Bronchial epithelial cell (primary cell): ENCODE measurements at regions not wholly inside any gene's neighbourhood (a gene's known extent, or its start where the extent isn't known, plus 50 kb on each side); places are given as distances from the start of the nearest gene placed in this dataset.

ENCODE experiments used
- DNase-seq: peaks from one replicate; pipeline ENCODE4 v3.0.0-alpha.2; 2010; ENCODE audit warnings: low read depth
- FAIRE-seq: peaks from 2 replicates; lab custom pipeline; 2011; peaks lifted over from hg19 to GRCh38; lab: Jason Lieb, UNC
- H3K27me3 ChIP-seq: 2 replicates; pipeline ENCODE4 v1.5.1; 2011; ENCODE audit warnings: low read length; ENCODE audit not compliant: control insufficient read depth, insufficient read depth
- H3K36me3 ChIP-seq: 2 replicates; pipeline ENCODE4 v1.5.1; 2011; ENCODE audit warnings: low read length; ENCODE audit not compliant: control insufficient read depth, insufficient read depth
- H3K4me3 ChIP-seq: 2 replicates; pipeline ENCODE4 v1.5.1; 2011; ENCODE audit warnings: mild to moderate bottlenecking, low read depth, low read length, control low read depth
- TF ChIP-seq, protein P1 (sequence below): IDR thresholded peaks from 2 replicates; pipeline ENCODE4 v1.5.1; 2011; ENCODE audit warnings: mild to moderate bottlenecking, moderate library complexity, low read length, control low read depth, inconsistent platforms; ENCODE audit not compliant: insufficient read depth, severe bottlenecking

DNA sequence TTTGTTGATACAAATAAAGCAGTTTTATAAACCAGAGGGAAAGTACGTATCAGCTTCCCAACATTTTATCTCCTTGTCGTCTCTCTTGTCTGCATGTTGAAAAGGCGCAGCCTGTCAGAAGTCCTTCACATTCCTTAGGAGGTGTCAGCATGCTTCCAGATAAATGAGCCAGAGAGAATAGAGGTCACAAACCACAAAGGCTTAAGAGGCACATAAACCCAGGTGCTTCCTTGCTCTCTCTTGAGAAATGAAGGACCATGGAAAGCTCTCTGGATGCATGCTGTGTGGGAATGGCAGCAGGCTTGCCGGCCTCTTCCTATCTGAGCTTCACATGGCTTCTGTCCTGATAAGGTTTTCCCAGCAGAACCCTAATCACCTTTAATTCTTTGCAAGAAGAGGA is 448.5 kb downstream of the XPNPEP1 start:
- TF ChIP-seq, protein P1, sequence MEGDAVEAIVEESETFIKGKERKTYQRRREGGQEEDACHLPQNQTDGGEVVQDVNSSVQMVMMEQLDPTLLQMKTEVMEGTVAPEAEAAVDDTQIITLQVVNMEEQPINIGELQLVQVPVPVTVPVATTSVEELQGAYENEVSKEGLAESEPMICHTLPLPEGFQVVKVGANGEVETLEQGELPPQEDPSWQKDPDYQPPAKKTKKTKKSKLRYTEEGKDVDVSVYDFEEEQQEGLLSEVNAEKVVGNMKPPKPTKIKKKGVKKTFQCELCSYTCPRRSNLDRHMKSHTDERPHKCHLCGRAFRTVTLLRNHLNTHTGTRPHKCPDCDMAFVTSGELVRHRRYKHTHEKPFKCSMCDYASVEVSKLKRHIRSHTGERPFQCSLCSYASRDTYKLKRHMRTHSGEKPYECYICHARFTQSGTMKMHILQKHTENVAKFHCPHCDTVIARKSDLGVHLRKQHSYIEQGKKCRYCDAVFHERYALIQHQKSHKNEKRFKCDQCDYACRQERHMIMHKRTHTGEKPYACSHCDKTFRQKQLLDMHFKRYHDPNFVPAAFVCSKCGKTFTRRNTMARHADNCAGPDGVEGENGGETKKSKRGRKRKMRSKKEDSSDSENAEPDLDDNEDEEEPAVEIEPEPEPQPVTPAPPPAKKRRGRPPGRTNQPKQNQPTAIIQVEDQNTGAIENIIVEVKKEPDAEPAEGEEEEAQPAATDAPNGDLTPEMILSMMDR: no peak
- no peaks in the 10 kb centered on the region for H3K36me3 ChIP-seq
- H3K27me3 ChIP-seq: no peaks in the 10 kb centered on the region
- FAIRE-seq (no peak), DNase-seq (no peak)
- H3K4me3 ChIP-seq: no peak overlapping the region

GRCh38 chr10:109474261-109474660 is 449.1 kb downstream of the XPNPEP1 start:
- Histone ChIP-seq H3K4me3 (no peak overlapping the region), H3K27me3 (no peaks in the 10 kb centered on the region), H3K36me3 (no peaks in the 10 kb centered on the region)
- FAIRE-seq (no peak), DNase-seq (no peak)
- TF ChIP-seq, protein P1: no peak

- TF ChIP-seq, protein P1: no peak
- no peak for FAIRE-seq
Observed at GRCh38 chr10:109467551-109467950, 455.8 kb downstream of the XPNPEP1 start.

GRCh38 chr10:109464949-109465348 is 458.4 kb downstream of the XPNPEP1 start:
- FAIRE-seq: no peak
- no peak overlapping the region for H3K4me3 ChIP-seq
- TF ChIP-seq, protein P1: no peak
- H3K36me3 ChIP-seq: no peaks in the 10 kb centered on the region
- no peaks in the 10 kb centered on the region for H3K27me3 ChIP-seq
- DNase-seq: no peak

More at GRCh38 chr10:109467551-109467950, 455.8 kb downstream of the XPNPEP1 start:
- H3K27me3 ChIP-seq: no peaks in the 10 kb centered on the region
- no peak for DNase-seq
- no peaks in the 10 kb centered on the region for H3K36me3 ChIP-seq
- H3K4me3 ChIP-seq: no peak overlapping the region

GRCh38 chr10:109457302-109457638 is 466.0 kb downstream of the XPNPEP1 start:
- Histone ChIP-seq H3K36me3 (no peaks in the 10 kb centered on the region), H3K27me3 (peaks cover 2% of the 10 kb centered on the region), H3K4me3 (no peak overlapping the region)
- FAIRE-seq (no peak), DNase-seq (no peak)
- TF ChIP-seq, protein P1: no peak

- FAIRE-seq (no peak), DNase-seq (no peak)
- TF ChIP-seq, protein P1: no peak
- H3K4me3 ChIP-seq: no peak overlapping the region
- H3K36me3 ChIP-seq: no peaks in the 10 kb centered on the region
- H3K27me3 ChIP-seq: peaks cover 2% of the 10 kb centered on the region
Observed at GRCh38 chr10:109456566-109457301, 466.6 kb downstream of the XPNPEP1 start.
